NCI-H1092 (cell line): ENCODE measurements at regions not wholly inside any gene's neighbourhood (a gene's known extent, or its start where the extent isn't known, plus 50 kb on each side); places are given as distances from the start of the nearest gene placed in this dataset.
A peak's percentile ranks its signal among the peaks of the same experiment; 100 is the strongest.
"Not testable (repeated sequence)": the region's sequence is repeated elsewhere in the genome, so short reads cannot be mapped to it uniquely, and the experiment has no call there.

Experiments
- DNase-seq: peaks from one replicate; lab custom pipeline; 2025; lab: John Stamatoyannopoulos, UW

DNA sequence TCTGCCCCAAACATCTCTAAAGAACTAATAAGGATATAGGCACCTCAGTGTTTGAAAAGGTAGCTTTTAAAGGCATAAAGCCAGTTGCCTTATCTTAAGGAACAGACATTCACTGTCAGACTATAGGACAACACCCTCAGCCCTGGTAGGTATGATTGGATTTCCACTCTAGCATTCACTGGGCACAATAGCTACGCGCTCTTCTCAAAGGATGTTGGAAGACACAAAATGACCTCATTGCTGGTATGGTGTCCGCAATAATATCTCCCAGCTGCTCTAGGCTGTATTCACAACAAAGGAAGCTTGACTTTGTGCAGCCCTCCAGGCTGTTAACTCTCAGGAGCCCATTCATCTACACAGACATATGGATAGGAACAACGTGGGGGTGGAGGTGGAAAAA, 119.4 kb upstream of the CXADR start:
- no peak for DNase-seq

DNA sequence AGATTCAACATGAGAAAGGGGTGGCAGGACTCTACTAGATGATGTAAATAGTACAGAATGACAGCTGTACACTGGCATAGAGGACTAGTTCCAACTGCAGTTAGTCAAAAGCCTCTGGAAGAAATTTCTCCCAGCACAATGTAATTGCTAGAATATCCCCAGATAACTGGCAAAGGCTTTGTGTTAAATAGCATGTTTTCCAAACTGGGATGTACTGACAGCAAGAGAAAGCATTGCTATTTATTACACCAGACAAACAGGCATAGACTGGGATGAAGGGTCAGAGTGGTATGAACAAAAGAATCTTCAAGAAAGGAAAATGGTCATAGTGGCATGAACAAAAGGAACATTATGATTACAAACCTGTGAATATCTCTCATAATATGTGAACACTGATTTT, 115.9 kb upstream of the CXADR start:
- DNase-seq = no peak

DNA sequence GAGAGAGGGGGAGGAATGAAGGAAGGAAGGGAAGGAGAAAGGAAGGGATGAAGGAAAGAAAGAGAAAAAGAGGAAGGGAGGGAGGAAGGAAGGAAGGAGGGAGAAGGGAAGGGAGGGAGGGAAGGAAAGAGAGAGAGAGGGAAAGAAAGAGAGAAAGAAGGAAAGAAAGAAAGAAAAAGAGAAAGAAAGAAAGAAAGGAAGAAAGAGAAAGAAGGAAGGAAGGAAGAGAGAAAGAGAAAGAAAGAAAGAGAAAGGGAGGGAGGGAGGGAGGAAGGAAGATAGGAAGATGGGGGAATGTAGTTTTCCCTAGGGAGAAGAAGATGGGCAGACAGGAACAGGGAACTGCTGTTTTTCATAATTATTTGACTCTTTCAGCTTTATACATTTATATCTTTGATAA, 115.1 kb upstream of the CXADR start:
- DNase-seq = no peak

DNA sequence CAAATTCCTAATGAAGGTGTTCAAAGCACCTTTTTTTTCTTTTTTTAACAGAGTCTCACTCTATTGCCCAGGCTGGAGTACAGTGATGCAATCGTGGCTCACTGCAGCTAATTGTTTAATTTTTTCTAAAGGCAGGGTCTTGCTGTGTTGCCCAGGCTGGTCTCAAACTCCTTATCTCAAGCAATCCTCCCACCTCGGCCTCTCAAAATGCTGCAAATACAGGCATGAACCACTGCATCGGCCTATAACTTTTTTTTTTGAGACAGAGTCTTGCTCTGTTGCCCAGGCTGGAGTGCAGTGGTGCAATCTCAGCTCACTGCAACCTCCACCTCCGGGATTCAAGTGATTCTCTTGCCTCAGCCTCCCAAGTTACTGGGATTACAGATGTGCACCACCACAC, 113.9 kb upstream of the CXADR start:
- not testable (repeated sequence) for DNase-seq

DNA sequence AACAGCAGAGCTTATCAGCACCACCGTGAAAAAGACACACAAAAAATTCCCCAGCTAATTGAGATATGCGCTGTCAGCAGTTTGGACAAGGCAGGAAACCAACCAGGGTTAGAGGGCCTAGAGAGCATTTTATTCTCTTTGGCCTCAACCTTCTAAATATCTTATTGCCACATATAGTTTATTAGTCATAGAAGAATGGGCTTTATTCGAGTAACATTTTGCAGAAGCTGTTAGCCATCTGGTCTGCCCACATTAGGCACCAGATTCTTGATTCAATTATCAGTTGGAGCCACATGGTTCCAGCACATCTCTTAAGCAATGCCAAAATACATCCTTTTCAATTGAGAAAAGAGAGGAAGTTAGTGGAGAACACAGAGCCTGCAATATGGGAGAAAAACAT, 109.9 kb upstream of the CXADR start:
- DNase-seq = no peak

DNA sequence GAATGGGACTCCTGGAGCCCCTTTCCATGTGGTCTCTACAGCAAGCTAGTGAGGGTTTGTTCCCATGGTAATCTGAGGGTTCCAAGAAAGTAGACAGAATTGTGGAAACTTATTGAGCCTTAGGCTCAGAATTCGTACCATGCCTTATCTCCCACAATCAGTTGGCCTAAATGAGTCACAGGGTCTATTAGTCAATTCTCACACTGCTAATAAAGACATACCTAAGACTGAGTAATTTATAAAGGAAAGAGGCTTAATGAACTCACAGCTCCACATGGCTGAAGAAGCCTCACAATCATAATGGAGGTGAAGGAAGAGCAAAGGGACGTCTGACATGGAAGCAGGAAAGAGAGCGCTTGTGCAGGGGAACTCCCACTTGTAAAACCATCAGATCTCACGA, 106.6 kb upstream of the CXADR start:
- no peak for DNase-seq

DNA sequence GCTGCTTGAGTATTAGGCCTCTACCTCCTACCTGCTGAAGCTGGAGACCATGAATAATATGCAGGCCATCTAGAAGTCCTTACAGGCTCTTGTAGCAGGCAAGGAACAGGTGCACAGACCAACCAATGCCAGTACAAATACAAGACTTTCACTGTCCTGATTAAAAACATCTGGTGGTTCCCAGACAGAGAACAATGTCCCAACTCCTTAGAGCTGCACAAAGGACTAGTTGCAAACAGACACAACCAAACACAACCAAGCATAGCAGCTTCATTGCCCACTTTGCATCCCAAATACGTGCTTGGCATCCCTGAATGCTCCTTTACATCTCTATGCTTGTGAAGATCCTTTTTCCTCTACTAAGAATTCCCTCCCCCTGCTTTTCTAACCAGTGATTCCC, 98.1 kb upstream of the CXADR start:
- DNase-seq = no peak

DNA sequence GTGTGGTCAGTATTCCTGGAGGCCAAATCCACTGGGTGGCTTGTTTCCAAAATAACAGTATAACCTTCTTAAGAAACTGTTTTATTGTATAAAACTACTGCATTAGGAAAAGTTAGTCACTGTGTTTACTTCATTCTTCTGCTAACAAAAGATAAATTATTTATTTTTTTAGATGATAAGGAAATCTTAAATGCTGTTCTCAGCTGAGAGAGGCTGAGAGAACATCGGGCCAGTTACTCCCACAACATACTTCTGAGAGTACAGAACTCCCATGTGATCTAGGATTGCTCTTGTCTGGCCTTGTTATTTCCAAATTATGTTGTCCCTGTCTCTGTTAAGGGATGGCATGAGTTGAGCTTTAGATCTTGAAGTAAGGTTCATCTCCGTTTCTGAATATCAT, 96.7 kb upstream of the CXADR start:
- DNase-seq = no peak

DNA sequence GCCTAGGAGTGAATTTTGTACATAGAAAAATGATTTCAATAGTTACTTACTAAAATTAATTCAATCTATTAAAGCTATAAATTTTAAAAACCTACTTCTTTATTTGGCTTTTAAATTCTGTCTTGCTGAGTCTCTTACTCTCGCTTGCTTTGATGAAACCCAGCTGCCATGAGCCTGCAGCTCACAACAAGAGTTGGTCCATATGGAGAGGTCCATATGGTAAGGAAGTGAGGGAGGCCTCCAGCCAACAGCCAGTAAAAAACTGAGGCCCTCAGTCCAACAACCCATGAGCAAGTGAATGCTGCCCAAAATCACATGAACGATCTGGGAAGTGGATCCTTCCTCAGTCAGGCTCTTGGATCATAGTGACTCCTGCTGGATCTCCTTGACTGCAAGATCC, 89.9 kb upstream of the CXADR start:
- no peak for DNase-seq

DNA sequence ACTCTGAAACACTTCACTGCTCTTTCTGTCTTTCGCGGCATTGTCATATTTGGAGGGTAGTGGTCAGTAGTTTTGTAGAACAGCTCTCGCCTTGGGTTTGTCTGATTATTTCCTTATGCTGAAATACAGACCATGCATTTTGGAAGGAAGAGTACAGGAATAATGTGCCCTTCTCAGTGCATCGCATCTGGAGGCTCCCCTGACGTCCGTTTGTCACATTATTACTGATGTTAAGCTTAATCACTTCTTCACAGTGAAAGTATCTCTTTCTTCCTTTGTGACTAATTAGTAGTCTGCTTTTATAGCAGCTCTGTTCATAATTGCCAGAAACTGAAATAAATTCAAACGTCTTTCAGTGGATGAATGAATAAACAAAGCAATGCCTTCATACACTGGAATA, 85.7 kb upstream of the CXADR start:
- DNase-seq = no peak

DNA sequence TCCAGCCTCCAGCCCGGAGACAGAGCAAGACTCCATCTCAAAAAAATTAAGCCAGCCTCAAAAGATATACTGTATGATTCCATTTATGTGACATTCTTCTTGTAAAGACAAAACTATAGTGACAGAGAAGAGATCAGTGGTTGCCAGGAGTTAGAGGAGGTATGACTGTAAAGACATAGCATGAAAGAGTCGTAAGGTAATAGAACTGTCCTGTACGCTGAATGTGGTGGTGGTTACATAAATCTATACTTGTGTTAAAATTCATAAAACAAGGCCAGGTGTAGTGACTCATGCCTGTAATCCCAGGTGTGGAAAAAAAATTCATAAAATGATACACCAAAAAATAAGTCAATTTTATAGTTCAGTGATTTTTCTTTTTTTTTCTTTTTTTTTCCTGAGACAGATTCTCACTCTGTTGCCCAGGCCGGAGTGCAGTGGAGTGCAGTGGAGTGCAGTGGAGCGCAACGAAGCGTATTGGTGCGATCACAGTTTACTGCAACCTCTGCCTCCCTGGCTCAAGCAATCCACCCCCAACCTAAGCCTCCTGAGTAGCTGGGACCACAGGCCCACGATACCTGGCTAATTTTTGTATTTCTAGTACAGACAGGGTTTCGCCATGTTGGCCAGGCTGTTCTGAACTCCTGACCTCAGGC, 84.9 kb upstream of the CXADR start:
- no peak for DNase-seq

DNA sequence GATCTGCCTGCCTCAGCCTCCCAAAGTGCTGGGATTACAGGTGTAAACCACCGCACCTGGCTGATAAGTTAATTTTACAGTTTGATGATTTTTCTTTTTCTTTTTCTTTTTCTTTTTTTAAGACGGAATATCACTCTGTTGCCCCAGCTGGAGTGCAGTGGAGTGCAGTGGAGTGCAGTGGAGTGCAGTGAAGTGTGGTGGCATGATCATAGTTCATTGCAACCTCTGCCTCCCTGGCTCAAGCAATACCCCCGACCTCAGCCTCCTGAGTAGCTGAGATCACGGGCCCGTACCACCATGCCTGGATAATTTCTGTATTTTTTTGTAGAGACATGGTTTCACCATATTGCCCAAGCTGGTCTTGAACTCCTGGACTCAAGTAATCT, 84.4 kb upstream of the CXADR start:
- DNase-seq = no peak

DNA sequence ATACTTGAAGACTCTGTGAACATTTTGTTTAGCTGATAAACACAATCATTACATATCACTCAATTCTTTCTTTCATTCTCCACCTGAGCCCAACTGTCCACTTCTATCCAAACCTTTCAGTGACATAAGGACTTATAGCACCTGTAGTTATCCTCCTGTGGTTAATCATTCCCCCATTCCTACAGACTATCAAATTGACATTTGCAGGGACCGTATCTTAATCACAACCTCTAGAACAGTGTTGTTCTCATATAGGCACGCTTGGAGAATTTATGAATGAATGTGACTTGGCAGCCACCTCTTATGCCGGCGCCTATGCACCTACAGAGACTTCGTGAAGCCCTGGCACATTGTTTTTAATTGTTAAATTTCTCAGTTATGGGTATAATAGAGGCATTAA, 83.9 kb upstream of the CXADR start:
- no peak for DNase-seq

DNA sequence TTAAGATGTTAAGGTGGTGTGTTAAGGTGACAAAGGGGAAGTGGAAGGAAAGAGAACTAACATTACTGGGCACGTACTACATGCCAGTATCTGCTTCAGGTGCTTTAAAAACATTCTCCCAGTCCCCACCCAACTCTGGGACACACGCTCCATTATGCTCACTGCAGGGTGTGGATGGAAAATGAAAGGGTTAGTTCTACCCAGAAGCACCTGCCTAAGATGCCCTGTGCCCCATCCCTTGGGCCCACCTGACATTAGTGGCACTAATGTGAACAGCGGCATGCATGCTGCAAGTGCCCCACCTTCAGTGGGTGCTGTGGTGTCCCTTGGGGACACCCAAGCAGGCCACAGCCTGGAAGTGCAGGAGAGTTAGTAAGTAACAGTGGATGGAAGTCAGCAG, 82.9 kb upstream of the CXADR start:
- DNase-seq = no peak

DNA sequence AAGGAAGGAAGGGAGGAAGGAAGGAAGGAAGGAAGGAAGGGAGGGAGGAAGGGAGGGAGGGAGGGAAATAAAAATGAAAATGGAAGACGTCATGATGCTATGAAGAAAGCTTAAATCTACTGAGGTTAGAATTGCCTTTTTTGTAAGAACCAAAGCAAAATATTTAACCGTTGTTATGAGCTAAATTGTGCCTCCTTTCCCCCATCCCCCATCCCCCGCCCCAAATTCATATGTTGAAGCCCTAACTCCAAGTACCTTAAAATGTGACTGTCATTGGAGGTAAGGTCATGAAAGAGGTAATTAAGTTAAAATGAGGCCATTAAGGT, 80.1 kb upstream of the CXADR start:
- no peak for DNase-seq

DNA sequence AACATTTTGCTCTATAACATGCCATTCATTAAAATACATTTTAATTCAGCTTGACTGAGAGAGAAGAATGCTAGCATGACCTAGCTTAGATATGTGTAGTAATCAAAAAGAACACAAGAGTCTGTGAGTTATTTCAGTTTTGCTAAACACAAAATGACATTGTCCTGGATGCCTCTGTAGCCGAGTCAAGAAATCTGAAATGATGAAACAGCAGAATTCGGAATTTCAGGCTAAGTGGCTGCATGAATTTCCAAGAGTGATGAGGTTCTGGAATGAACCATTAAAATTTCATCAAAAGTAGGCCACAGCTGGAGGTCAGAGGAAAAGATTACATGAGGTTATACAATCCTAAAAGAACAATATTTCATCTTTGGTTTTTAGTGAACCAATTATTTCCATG, 79.1 kb upstream of the CXADR start:
- no peak for DNase-seq

DNA sequence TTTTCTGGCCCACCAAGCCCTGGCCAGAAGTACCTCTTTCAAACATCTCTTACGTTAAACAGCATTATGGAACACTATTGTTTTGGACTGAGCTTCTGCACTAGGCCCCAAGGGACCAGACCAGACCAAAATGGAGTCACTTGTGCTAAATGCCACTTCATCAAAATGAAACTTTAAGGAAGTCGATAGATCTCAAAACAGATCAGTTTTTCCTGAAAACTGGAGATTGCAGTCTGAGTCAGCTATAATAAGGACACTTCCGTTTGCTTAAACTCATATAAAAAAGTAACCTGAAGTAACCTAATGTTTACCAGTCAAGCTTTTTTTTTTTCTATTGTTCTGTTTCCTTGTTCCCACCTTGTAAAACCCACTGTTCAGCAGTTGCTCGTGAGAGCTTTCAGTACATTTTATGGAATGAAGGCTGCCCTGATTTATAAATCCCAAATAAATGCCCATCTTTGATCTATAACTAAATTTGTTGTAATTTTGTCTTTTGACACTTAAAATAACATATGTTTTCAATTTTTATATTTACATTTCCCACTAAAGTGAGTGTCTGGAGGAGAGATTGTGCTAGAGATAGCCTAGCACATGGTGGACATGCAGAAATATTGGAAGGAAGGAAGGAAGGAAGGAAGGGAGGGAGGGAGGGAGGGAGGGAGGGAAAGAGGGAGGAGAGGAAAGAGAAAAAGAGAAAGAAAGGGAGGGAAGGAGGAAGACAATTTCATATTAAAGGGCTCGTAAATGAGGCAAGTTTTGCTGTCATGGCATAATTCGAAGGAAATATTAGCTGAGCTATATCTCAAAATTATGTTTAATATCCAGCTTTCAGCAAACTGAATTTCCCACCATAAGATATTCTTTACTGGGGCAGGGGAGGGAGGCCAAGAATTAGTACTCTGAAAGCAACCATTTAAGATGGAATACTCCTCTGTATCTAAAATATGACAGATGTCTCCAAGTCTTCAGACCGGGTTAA, 77.0 kb upstream of the CXADR start:
- DNase-seq = no peak

DNA sequence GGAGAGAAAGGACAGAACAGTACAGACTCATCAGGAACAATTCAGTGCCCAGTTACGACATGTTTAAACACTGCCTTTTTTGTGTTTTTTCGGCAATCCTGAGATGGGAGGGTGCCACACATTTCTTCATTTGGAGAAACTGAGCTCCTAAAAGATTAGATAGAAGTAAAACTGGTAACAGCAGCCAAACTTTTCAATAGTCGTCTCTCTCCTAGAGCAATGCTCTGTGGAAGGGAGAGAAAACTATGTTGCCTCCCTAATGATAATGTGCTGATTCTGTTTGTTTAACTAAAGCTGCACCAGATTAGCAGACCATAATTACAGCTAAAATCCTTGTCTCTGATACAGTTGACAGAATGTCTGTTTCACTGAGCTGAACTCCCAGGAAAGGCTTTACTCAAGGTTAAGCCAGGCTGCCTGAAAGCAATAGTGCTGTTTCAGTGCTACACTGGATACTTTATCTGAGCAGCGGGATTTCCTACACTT, 76.2 kb upstream of the CXADR start:
- no peak for DNase-seq

DNA sequence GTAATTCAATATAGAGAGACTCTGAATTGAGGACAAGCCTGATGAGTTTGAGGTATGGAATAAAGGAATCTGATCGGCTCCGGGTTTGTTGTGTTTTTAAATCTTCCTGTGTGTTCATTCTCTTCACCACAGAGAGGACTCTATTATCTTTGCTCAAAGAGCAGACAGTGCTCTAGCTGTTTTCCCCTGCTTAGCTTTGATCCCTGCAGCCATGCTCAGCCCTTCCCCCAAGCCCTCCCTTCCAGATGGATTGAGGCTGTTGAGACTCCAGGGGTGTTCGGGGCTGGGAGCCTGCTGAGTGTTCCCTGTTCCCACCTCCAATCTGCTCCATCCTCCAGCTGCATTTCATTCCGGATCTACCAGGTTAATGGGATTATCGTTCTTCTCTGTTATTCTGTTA, 74.2 kb upstream of the CXADR start:
- DNase-seq = no peak

DNA sequence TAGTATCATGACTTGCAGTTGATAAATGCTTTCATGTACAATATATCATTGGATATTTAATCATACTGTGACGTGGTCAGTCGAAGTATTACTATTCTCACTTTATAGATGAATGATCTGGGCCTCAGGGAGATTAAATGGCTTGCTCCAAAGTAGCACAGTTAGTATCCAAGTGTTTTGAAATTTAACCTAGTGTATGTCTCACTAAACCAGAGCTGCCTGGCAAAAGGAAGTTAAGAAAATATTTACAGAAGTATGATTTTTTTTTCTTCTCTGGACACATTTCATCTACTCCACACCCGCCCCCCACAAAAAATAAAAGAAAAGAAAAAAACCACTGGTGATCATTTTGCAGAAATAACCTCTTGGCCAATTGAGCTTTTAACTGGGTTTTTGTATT, 71.9 kb upstream of the CXADR start:
- no peak for DNase-seq

DNA sequence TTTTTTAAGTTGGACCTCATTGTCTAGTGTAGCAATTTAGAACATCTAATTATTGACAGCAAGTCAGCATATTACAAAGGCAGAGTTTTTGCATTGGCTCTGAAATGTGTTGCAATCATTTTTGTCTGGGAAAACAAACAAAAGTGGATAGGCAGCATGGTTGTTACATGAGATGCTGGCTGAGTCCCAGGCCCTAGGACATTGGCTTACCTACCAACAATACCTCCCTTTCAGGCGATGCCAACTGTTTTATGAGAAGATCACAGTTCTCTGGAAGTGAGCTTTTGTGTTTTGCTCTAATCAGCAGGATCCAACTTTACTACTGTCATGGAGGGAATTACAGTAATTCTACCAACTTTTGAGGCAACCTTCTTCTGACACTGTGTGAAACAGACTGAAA, 71.5 kb upstream of the CXADR start:
- DNase-seq = peak; percentile 60

DNA sequence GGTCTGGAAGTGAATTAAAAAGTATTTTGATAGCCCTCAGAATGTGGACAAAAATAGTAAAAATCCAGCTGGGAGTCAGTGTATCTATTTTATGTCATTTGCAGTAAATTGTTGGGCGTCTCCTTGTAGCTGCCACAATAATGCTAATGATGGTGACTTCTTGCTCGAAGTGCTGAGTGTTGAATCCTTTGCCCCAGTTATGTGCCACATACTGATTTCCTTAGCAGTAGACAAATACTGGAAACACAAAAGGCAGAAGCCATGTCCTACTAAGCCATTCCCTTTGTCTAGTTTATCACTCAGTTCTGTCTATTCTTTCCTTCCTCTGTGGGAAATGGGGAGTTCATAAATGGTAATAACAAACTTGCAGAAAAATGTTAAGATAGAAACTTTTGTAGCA, 70.7 kb upstream of the CXADR start:
- no peak for DNase-seq

DNA sequence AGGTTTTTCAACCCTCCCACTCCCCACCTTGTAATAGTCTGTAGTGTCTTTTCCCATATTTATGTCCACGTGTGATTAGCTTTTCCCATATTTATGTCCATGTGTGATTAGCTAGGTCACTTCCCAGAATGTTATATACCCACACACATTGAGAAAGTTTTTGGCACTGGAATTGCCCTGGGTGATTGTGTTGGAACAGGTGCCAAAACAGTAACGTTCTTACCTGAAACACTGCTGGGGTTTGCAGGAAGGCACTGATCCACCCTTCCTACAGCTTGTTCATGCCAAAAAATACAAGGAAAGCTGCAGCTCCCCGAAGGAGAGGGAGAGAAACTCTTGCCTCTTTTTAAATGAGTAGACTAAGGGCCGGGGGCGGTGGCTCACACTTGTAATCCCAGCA, 68.0 kb upstream of the CXADR start:
- no peak for DNase-seq

DNA sequence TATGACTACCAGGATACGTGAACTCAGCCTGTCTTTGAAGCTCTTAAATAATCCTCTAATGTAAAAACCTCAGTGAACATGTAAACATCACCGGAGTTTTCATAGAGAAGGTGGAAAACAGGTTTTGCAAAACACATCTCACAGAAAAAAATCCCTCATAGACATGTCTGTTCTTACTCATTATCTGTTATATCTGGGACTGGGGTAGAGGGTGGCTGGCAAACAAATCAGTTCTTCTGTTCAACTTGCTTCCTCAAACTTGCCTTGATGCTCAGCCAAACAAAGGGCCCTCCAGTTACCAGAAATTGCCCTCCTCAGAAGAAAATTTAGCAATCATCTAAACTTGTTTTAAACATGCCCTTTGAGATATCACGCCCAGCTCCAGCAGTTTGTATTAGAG, 66.1 kb upstream of the CXADR start:
- DNase-seq = no peak
